ENCODE measurements at regions not wholly inside any gene's neighbourhood (a gene's known extent, or its start where the extent isn't known, plus 50 kb on each side); places are given as distances from the start of the nearest gene placed in this dataset.

DNA sequence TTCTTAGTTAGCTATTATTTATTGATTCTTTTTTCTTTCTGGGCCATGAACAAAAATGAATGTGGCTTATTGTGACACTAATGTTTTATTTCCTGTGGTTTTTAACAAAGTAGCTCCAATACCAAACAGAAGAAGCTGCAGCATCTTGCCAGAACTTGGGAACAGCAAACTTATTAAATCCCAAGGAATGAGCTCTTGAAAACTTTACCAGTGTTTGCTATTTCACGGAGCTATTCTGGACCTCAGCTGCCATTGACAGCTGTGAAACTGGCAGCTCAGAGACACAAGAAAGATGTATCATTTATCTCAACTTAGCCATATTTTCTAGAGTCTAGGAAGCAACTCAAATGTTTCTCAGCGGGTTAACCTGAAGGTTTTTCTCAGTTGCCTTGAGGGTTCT is 91.0 kb upstream of the NEUROD1 start:
- DNase-seq = no peak

GRCh38 chr2:181772334-181772733 is 92.0 kb upstream of the NEUROD1 start:
- no peak for DNase-seq

- DNase-seq = no peak
Observed at GRCh38 chr2:181772777-181773176, 92.5 kb upstream of the NEUROD1 start.

GRCh38 chr2:181774685-181775084 is 94.4 kb upstream of the NEUROD1 start:
- DNase-seq = no peak

DNA sequence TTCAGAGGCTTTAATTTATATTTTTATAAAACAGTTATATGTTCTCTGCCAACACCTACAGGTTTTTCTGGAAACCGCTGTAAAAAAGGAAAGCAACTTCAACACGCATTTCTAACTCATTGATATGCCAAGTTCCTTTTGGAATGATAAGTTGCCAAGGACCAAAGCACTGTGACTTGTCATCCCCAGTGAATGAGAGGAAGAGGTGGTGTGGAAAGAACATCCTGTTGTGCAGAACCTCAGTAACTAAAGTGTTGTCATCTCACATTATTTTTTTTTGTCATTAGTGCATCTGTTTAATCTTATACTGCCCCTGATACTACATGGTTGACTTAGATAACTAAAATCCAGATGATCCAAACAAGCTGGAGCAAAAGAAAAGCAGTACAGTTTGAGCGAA is 96.0 kb upstream of the NEUROD1 start:
- DNase-seq = no peak

- no peak for DNase-seq
Observed at GRCh38 chr2:181777734-181778133, 97.4 kb upstream of the NEUROD1 start.

GRCh38 chr2:181778621-181779201 is 98.4 kb upstream of the NEUROD1 start:
- no peak for DNase-seq

DNA sequence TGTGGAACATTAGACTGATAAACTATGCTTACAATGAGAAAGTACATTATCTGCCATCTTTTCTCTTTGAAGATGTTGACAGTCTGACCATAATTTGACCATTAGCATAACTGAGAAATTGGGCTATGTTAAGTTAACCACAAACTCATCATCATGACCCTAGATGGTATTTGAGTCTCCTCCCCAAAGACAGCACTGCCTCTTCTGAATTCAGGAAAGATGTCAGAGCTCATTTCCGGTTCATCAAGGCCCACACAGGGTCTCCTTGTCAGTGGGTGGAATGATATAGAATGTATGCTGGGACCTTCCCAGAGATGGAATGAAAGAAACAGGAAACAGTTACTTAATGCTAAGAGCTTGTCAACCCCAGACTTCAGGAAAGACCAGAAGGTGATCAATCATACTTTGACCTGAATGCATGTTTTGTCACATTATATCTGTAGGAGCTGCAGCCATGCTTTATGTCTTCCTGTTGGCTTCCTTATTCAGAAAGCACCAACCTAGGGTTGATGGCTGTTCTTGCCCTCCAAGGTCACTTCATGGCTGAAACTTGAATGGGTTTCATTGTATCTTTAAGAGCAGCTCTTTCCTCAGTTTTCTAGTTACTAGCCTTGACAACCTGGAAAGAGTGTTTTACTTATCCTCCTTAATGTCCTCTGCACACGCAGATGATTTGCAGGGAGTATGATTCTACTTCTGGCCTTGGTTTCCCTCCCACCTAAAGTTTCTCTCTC is 99.1 kb upstream of the NEUROD1 start:
- no peak for DNase-seq

GRCh38 chr2:181780047-181780651 is 99.8 kb upstream of the NEUROD1 start:
- no peak for DNase-seq

- no peak for DNase-seq
Observed at GRCh38 chr2:181780657-181781056, 100.3 kb upstream of the NEUROD1 start.

DNA sequence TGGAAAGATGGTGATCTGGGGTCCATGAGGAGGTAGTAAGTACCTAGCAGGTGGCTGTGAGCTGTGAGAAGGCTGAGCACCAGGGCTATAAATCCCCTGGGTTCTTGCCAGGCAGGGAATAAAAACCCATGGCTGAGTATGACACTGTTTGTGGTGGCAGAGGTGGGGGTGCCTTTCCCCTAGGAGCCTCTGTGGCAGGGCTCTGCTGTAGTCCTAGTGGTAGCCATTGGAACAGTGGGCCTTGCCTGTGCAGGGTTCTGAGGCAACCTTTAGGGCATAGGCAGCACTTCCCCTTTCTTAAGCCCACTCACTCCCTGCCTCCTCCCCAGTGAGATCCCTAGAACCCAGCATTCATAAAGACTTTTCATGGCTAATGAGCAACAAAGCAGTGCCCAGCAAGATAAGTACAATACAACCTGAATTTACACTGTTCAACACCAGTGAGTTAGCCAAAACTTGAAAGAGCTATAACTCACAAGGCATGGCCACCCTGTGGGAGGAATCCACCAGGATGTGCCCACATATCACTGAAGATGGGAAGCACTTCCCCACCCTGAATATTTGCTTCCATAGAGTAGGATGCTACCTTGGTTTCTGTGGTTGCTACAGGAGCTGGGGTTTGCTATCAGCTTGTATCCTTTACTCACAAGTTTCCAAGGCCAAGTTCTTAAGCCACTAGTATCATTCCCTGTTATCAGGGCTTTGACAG is 100.9 kb upstream of the NEUROD1 start:
- DNase-seq = no peak

GRCh38 chr2:181782660-181783059 is 102.3 kb upstream of the NEUROD1 start:
- no peak for DNase-seq

DNA sequence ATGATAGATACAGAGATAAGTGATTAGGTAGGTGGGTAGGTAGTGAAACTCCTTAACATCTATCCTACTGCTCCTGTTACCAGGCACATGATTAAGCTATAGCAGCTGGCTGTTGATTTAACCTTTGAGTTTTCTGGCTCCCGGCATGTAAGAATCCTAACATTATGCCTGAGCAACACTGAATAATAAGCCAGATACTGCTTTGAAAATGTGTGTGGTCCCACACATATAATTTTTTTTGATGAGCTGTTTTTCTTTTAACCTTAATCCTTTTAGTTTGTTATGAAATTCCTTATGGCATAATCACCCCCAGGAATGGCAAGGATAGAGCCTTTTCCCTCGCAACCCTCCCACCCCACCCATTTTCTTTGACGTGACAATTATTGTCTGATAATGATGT is 104.2 kb upstream of the NEUROD1 start:
- DNase-seq = no peak

- DNase-seq = no peak
Observed at GRCh38 chr2:181785691-181786344, 105.5 kb upstream of the NEUROD1 start.

DNA sequence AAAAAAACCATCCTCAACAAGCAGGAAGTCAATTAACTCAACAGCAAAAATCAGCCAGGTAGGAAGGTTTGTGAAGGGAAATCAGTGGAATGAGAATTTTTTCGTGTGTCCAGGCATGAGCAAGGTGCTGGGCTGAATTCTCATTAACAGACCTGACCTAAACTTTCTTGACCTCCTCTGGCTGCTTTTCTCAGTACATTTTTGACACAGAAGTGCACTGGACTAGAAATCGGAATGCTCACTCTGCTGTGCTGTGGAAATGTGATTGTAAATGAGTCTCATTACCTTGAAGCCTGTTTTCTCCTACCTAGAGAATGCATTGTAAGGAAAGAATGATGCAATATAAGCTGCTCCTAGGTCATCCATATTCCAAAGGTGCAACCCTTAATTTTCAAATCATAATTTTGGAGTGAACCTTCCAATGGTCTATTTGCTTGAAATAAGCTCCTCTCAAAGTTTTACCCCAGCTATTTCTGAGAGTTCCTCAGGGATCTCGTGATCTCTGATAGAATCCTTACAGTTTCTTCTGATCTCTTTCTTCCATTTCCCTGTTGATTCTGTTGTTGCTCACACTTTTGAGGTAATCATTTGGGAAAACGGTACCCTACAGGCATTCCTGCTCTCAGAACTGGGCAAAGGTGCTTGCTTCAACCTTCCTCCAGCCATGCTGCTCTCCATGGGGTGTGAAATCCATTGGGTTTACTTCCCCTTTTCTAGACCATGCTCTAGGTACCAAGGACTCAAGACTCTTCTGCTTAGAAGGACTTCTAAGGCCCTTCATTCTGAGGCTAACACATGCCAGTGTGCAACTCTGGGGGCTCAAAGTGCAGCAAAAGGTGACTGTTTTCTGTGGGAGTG is 104.9 kb upstream of the ITPRID2 start:
- no peak for DNase-seq

DNA sequence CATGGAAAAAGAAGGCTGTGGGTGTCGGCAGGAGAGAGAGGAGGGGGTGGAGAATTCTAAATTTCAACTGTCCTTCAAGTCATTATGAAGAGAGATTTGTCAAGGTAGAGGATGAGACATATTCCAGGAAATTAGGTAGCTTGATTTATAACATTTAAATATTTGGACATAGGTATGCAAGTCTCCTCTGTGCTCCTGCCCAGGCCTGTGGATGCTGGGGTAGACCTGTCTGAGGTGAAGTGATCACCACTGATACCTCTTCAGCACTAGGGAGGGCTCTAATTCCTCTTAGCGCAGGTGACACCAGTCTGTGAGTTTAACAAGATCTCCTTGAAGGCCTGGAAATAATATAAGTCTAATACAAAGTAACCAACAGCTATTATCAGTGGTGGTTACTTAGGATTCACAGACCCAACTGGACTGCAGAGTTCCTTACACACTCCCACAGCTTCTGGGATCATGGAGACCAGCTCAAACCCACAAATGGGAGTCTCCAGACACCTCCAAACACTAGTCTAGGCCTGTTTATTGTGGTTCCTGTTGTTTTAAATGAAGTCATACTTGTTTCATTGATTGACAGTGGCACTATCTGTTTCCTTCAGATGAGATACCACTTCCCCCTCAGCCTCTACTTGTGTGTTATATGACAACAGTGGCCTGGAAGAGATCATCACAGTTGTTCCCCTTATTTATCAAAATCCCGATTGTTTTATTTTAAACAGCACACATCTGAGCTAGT is 104.1 kb upstream of the ITPRID2 start:
- no peak for DNase-seq

GRCh38 chr2:181788897-181789555 is 102.5 kb upstream of the ITPRID2 start:
- DNase-seq = no peak

DNA sequence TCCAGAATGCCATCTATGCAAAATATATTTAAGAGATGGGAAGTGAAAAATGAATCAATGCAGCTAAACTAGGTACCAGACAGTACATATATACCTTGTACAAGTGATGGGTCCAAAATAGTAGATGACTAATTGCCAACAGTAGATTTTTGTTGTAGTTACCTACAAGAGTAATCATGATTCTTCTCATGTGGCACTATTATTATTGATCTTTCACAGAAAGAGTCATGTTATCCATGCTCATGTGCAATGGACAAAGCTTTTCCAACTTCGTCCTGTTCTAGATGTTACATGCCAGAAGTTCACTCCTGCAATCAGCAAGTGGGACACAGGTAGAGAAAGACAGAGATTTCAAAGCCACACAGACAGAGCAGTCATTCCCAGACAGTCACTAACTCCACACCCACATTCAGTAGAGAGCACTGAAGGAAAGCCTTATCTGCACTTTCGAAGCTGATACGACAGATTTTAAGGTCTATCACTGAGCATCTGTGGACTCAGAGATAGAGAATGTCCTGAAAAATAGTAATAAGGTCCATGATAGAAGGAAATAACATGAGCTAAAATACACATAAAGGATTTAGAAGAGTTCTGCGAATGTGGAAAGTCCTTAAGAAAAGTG is 101.6 kb upstream of the ITPRID2 start:
- no peak for DNase-seq

- peak; percentile 25 for DNase-seq
Observed at GRCh38 chr2:181790716-181791649, 100.5 kb upstream of the ITPRID2 start.

All from stimulated activated CD4-positive, alpha-beta T cell treated with anti-CD3 and anti-CD28 coated beads, Interleukin-4, amount 100 ng/mL, for 24 hours (primary cell).